A673 (cell line): ENCODE measurements at regions not wholly inside any gene's neighbourhood (a gene's known extent, or its start where the extent isn't known, plus 50 kb on each side); places are given as distances from the start of the nearest gene placed in this dataset.
"Not testable (repeated sequence)": the region's sequence is repeated elsewhere in the genome, so short reads cannot be mapped to it uniquely, and the experiment has no call there.

Experiments used
- BruUV-seq: library from RNA; stranded (reverse); fragments of 400-500 nt; replicated peaks from 2 replicates; lab custom pipeline; 2021; lab: Mats Ljungman, UMichigan
- CTCF ChIA-PET: fragments of 300-600 bp; sonication (Branson Sonifier 250); formaldehyde crosslinking; loops from one replicate; lab custom pipeline; 2022; ENCODE audit warnings: antibody characterized with exemption; lab: Charles Lee
- POLR2A ChIA-PET: fragments of 300-600 bp; sonication (Branson Sonifier 250); formaldehyde crosslinking; loops from one replicate; lab custom pipeline; 2022; ENCODE audit warnings: antibody characterized with exemption; ENCODE audit not compliant: low non-redundant PET; lab: Charles Lee
- DNase-seq: peaks from one replicate; pipeline ENCODE4 v3.0.0-alpha.2; 2015; ENCODE audit warnings: low spot score
- H3K27ac ChIP-seq: fragments of 200-600 bp; sonication (generic); 2 replicates; pipeline ENCODE4 v1.5.1; 2016; ENCODE audit warnings: mixed run types, low read depth, mild to moderate bottlenecking, mixed read lengths, antibody characterized with exemption, low read length; ENCODE audit not compliant: poor library complexity, severe bottlenecking
- H3K27me3 ChIP-seq: fragments of 200-600 bp; sonication (generic); replicated peaks from 2 replicates; pipeline ENCODE4 v1.6.1; 2017; ENCODE audit warnings: mixed run types, low read depth, mild to moderate bottlenecking, mixed read lengths, antibody characterized with exemption, low read length; ENCODE audit not compliant: insufficient read depth, poor library complexity
- H3K36me3 ChIP-seq: fragments of 200-600 bp; sonication (generic); 2 replicates; pipeline ENCODE4 v1.6.1; 2016; ENCODE audit warnings: mixed run types, mild to moderate bottlenecking, mixed read lengths, antibody characterized with exemption, low read length; ENCODE audit not compliant: insufficient read depth, poor library complexity, severe bottlenecking
- H3K4me1 ChIP-seq: fragments of 200-600 bp; sonication (generic); 2 replicates; pipeline ENCODE4 v1.6.1; 2017; ENCODE audit warnings: mixed run types, mild to moderate bottlenecking, mixed read lengths, antibody characterized with exemption, low read length; ENCODE audit not compliant: insufficient read depth, poor library complexity, severe bottlenecking
- H3K4me3 ChIP-seq: fragments of 200-600 bp; sonication (generic); 2 replicates; pipeline ENCODE4 v1.5.1; 2016; ENCODE audit warnings: low read depth, mixed run types, mild to moderate bottlenecking, mixed read lengths, low read length; ENCODE audit not compliant: poor library complexity, severe bottlenecking
- H3K9me3 ChIP-seq: fragments of 200-600 bp; sonication (generic); 2 replicates; pipeline ENCODE4 v1.6.1; 2016; ENCODE audit warnings: mixed run types, low read depth, mild to moderate bottlenecking, mixed read lengths, antibody characterized with exemption, low read length; ENCODE audit not compliant: poor library complexity, severe bottlenecking
- EZH2 ChIP-seq: fragments of 200-600 bp; sonication (generic); IDR thresholded peaks from 2 replicates; pipeline ENCODE4 v1.6.1; 2017; ENCODE audit warnings: borderline replicate concordance, low read depth, mild to moderate bottlenecking, mixed read lengths, antibody characterized with exemption, low read length; ENCODE audit not compliant: poor library complexity, severe bottlenecking
- intact Hi-C: fragments of 100-400 bp; cut with micrococcal nuclease; formaldehyde crosslinking; loops from one replicate; pipeline ENCODE4 v1.10.0; 2022; ENCODE audit not compliant: unreplicated experiment
- TF ChIP-seq, protein P1 (sequence below): fragments of 300-800, 200-600 bp; sonication (generic); conservative IDR thresholded peaks from 2 replicates; pipeline ENCODE4 v1.5.1; 2017; ENCODE audit warnings: low read depth, mild to moderate bottlenecking, antibody characterized with exemption, low read length, moderate library complexity, mixed read lengths

DNA sequence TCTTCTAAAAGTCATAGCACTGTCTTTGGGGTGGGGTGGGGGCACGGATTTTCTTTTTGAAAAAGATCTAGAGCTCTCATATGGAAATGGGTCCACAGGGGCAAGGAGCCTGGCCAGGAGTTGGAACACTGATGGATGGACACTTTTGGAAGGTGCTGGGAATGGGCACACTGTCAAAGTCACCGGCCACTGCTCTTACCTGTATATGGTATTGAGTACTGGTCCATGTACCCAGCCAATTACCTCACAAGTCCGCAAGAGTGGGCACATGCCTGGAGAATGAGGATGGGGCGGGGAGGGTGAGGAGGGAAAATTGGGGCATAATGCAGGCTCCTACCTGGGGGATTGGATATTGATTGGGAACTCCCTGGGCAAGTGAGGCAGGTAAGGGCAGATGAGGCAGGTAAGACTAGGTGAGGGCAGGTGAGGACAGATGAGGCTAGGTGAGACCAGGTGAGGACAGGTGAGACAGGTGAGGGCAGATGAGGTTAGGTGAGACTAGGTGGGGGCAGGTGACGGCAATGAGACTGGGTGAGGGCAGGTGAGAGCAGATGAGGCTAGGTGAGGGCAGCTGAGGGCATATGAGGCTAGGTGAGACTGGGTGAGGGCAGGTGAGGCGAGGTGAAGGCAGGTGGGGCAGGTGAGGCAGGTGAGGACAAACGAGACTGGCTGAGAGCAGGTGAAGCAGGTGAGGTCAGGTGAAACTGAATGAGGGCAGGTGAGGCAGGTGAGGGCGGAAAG is 167.9 kb downstream of the NRN1 start:
- Histone ChIP-seq H3K27ac (no peak overlapping the region), H3K4me3 (no peak overlapping the region), H3K9me3 (no peaks in the 10 kb centered on the region), H3K36me3 (no peaks in the 10 kb centered on the region), H3K27me3 (peaks cover 7% of the 10 kb centered on the region), H3K4me1 (no peaks in the 10 kb centered on the region)
- POLR2A ChIA-PET = no interaction called here
- no peak for DNase-seq
- CTCF ChIA-PET = no interaction called here
- intact Hi-C loops = no loop called here
- TF ChIP-seq, protein P1, sequence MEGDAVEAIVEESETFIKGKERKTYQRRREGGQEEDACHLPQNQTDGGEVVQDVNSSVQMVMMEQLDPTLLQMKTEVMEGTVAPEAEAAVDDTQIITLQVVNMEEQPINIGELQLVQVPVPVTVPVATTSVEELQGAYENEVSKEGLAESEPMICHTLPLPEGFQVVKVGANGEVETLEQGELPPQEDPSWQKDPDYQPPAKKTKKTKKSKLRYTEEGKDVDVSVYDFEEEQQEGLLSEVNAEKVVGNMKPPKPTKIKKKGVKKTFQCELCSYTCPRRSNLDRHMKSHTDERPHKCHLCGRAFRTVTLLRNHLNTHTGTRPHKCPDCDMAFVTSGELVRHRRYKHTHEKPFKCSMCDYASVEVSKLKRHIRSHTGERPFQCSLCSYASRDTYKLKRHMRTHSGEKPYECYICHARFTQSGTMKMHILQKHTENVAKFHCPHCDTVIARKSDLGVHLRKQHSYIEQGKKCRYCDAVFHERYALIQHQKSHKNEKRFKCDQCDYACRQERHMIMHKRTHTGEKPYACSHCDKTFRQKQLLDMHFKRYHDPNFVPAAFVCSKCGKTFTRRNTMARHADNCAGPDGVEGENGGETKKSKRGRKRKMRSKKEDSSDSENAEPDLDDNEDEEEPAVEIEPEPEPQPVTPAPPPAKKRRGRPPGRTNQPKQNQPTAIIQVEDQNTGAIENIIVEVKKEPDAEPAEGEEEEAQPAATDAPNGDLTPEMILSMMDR = no peak
- no peak for TF ChIP-seq EZH2
- BruUV-seq = no TSS peak

DNA sequence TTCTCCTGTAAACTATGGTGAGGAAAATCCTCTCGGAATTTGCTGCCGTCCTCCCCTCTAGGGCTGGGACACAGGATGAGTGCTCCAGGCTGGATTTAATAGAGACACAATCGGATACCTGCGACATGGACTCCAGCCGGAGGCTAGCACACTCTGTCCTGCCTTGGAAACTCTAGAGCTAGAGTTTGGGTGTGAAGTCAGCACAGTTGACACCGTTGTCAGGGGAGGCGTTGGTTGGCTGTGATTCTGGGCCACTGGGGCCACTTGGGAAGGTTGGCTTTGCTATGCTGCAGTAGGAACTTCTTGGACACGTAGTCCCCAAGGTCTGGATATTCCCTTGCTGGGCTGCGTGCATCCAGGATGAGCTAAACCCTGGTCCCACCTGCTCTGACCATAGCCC is 169.4 kb downstream of the NRN1 start:
- Histone ChIP-seq H3K27ac (no peak overlapping the region), H3K27me3 (peaks cover 3% of the 10 kb centered on the region), H3K36me3 (no peaks in the 10 kb centered on the region), H3K9me3 (no peaks in the 10 kb centered on the region), H3K4me3 (no peak overlapping the region), H3K4me1 (no peaks in the 10 kb centered on the region)
- POLR2A ChIA-PET = interaction anchor here (0.5 kb wide), 1 partner anchor 141 kb away, joined by 16 read pairs; no protein-coding TSS in a partner anchor
- no TSS peak for BruUV-seq
- no peak for TF ChIP-seq EZH2
- TF ChIP-seq, protein P1 = no peak
- CTCF ChIA-PET = no interaction called here
- DNase-seq = no peak
- intact Hi-C loops = no loop called here

DNA sequence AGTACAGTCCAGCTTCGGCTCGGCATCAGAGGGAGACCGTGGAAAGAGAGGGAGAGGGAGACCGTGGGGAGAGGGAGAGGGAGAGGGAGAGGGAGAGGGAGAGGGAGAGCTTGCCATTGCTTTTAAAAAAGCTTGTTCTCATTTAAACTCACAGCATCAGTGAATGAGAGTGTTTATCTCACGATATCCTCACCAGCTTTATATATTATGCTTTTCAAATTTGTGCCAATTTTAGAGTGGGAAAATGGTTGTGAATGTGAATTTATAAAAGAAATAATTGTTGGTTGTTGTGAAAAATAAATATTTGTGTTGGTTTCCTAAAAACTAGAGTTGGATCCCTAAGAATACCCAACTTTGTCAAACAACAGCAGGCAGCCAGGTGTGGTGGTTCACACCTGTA is 170.1 kb downstream of the NRN1 start:
- H3K36me3 ChIP-seq, BruUV-seq, intact Hi-C loops, DNase-seq, CTCF ChIA-PET, H3K4me3 ChIP-seq, H3K9me3 ChIP-seq, H3K27ac ChIP-seq, H3K27me3 ChIP-seq, POLR2A ChIA-PET, H3K4me1 ChIP-seq: not testable (repeated sequence)

DNA sequence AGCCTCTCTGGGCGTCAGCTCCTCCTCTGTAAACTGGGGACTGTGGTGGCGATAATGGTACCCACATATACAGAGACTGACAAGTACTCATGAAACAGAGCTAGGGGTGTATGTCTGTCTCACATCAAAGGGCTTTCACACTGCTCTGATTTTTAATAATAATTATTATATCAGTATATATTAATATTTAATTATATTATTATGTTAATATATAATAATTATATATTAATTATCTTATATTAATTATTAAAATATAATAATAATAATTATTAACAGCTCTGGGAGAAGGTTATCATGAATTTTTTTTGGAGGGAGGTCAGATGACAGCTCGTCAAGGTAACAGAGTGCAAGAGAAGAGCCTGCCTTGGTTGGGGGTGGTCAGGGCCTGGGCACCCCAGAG is 173.6 kb downstream of the NRN1 start:
- Histone ChIP-seq H3K4me1 (no peaks in the 10 kb centered on the region), H3K36me3 (no peaks in the 10 kb centered on the region), H3K9me3 (no peaks in the 10 kb centered on the region), H3K27ac (no peak overlapping the region), H3K27me3 (no peaks in the 10 kb centered on the region), H3K4me3 (no peak overlapping the region)
- intact Hi-C loops = no loop called here
- TF ChIP-seq, protein P1 = no peak
- TF ChIP-seq EZH2 = no peak
- CTCF ChIA-PET = no interaction called here
- POLR2A ChIA-PET = no interaction called here
- DNase-seq = no peak
- no TSS peak for BruUV-seq
